Loucy (cell line): ENCODE measurements at regions not wholly inside any gene's neighbourhood (a gene's known extent, or its start where the extent isn't known, plus 50 kb on each side); places are given as distances from the start of the nearest gene placed in this dataset.

ENCODE experiments used
- H2AFZ ChIP-seq: fragments of 200-600 bp; sonication (generic); 2 replicates; pipeline ENCODE4 v1.6.0; 2016; ENCODE audit warnings: antibody characterized with exemption, mild to moderate bottlenecking, low read length, moderate library complexity
- H3F3A ChIP-seq: fragments of 200-600 bp; 2 replicates; pipeline ENCODE4 v1.6.0; 2016; ENCODE audit warnings: antibody characterized with exemption, low read depth, mild to moderate bottlenecking
- H3K27me3 ChIP-seq: fragments of 200-600 bp; sonication (generic); 2 replicates; pipeline ENCODE4 v1.6.1; 2014; ENCODE audit warnings: low read length, mild to moderate bottlenecking; ENCODE audit not compliant: insufficient read depth, poor library complexity, severe bottlenecking
- H3K36me3 ChIP-seq: fragments of 200-600 bp; sonication (generic); 2 replicates; pipeline ENCODE4 v1.6.1; 2016; ENCODE audit warnings: low read length; ENCODE audit not compliant: insufficient read depth
- H3K4me1 ChIP-seq: fragments of 200-600 bp; sonication (generic); 2 replicates; pipeline ENCODE4 v1.5.1; 2014; ENCODE audit warnings: low read length, mild to moderate bottlenecking; ENCODE audit not compliant: insufficient read depth, poor library complexity, severe bottlenecking
- H3K4me2 ChIP-seq: fragments of 200-600 bp; sonication (generic); 2 replicates; pipeline ENCODE4 v1.6.0; 2014; ENCODE audit warnings: antibody characterized with exemption, low read length, low read depth, mild to moderate bottlenecking; ENCODE audit not compliant: poor library complexity, severe bottlenecking
- H3K4me3 ChIP-seq: fragments of 200-600 bp; sonication (generic); 2 replicates; pipeline ENCODE4 v1.5.1; 2014; ENCODE audit warnings: low read length, mild to moderate bottlenecking, mixed read lengths; ENCODE audit not compliant: poor library complexity, severe bottlenecking
- H3K79me2 ChIP-seq: fragments of 200-600 bp; sonication (generic); 2 replicates; pipeline ENCODE4 v1.6.1; 2014; ENCODE audit warnings: low read length; ENCODE audit not compliant: insufficient read depth
- H3K9ac ChIP-seq: fragments of 200-600 bp; sonication (generic); 2 replicates; pipeline ENCODE4 v1.6.0; 2014; ENCODE audit warnings: mild to moderate bottlenecking, low read depth, low read length, moderate library complexity; ENCODE audit not compliant: poor library complexity, severe bottlenecking
- H3K9me2 ChIP-seq: fragments of 200-600 bp; sonication (generic); replicated peaks from 2 replicates; pipeline ENCODE4 v1.6.1; 2016; ENCODE audit warnings: low read depth, low read length, mixed read lengths
- H3K9me3 ChIP-seq: fragments of 200-600 bp; sonication (generic); 2 replicates; pipeline ENCODE4 v1.6.1; 2014; ENCODE audit warnings: mild to moderate bottlenecking, antibody characterized with exemption, low read length, low read depth; ENCODE audit not compliant: insufficient read depth
- H4K20me1 ChIP-seq: fragments of 200-600 bp; sonication (generic); 2 replicates; pipeline ENCODE4 v1.6.0; 2014; ENCODE audit warnings: antibody characterized with exemption, low read length, mild to moderate bottlenecking; ENCODE audit not compliant: insufficient read depth, poor library complexity, severe bottlenecking
- EZH2phosphoT487 ChIP-seq: fragments of 200-600 bp; IDR thresholded peaks from 2 replicates; pipeline ENCODE4 v1.6.1; 2018; ENCODE audit warnings: antibody characterized with exemption, mild to moderate bottlenecking, moderate library complexity, borderline replicate concordance
- TF ChIP-seq, protein P1 (sequence below): fragments of 200-600 bp; sonication (generic); conservative IDR thresholded peaks from 2 replicates; pipeline ENCODE4 v1.5.1; 2014; ENCODE audit warnings: mild to moderate bottlenecking, antibody characterized with exemption, low read length

DNA sequence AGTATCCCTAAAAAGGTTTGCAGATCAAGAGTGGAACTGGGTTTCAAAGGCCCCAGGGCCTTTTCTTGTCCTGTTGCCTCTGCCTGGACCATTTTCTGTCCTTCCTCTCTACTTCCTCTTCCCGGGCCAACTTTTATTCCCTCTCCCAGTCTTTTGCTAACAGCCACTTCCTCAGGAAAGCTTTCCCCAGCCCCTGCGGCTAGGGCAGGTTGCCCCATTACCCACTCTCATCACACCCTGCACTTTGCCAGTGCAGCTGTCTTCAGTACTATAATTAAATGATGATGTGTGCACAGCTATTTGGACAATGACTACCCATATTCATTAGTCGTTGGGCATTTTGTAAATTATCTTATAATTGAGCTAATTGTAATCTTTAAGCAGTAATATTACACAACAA, 150.5 kb upstream of the THBS1 start:
- Histone ChIP-seq H3F3A (peaks cover 12% of the 10 kb centered on the region; the same call in 1 of the 2 replicates), H3K36me3 (no peaks in the 10 kb centered on the region), H3K4me3 (no peak overlapping the region), H3K27me3 (no peaks in the 10 kb centered on the region), H3K4me1 (peaks cover 44% of the 10 kb centered on the region), H4K20me1 (no peaks in the 10 kb centered on the region), H2AFZ (peak overlapping the region; percentile 71), H3K9me2 (no peaks in the 10 kb centered on the region), H3K4me2 (peak overlapping the region; percentile 58), H3K9ac (peak overlapping the region; percentile 17), H3K79me2 (no peaks in the 10 kb centered on the region), H3K9me3 (no peaks in the 10 kb centered on the region)
- TF ChIP-seq, protein P1, sequence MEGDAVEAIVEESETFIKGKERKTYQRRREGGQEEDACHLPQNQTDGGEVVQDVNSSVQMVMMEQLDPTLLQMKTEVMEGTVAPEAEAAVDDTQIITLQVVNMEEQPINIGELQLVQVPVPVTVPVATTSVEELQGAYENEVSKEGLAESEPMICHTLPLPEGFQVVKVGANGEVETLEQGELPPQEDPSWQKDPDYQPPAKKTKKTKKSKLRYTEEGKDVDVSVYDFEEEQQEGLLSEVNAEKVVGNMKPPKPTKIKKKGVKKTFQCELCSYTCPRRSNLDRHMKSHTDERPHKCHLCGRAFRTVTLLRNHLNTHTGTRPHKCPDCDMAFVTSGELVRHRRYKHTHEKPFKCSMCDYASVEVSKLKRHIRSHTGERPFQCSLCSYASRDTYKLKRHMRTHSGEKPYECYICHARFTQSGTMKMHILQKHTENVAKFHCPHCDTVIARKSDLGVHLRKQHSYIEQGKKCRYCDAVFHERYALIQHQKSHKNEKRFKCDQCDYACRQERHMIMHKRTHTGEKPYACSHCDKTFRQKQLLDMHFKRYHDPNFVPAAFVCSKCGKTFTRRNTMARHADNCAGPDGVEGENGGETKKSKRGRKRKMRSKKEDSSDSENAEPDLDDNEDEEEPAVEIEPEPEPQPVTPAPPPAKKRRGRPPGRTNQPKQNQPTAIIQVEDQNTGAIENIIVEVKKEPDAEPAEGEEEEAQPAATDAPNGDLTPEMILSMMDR = no peak
- no peak for TF ChIP-seq EZH2phosphoT487

DNA sequence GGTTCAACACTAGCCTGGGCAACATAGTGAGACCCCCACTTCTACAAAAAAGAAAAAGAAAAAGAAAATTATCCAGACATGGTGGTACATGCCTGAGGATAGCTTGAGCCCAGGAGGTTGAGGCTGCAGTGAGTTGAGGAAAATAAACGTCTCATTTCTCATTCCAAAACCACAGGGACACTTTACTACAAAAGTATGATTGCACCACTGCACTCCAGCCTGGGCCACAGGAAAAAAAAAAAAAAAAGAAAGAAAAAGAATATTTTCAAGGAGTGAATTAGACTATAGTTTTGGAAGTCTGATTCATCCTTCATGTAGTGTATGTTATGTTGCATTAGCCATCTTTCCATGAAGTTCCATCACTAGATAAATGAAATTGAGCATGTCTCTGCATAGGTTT, 149.5 kb upstream of the THBS1 start:
- no peaks in the 10 kb centered on the region for H3K27me3 ChIP-seq
- H3K9me2 ChIP-seq = no peaks in the 10 kb centered on the region
- H3K4me2 ChIP-seq = no peak overlapping the region
- no peak for TF ChIP-seq EZH2phosphoT487
- TF ChIP-seq, protein P1 = no peak
- H3K4me1 ChIP-seq = peaks cover 44% of the 10 kb centered on the region
- no peak overlapping the region for H2AFZ ChIP-seq
- peaks cover 12% of the 10 kb centered on the region; the same call in 1 of the 2 replicates for H3F3A ChIP-seq
- no peaks in the 10 kb centered on the region for H3K79me2 ChIP-seq
- no peak overlapping the region for H3K4me3 ChIP-seq
- no peaks in the 10 kb centered on the region for H4K20me1 ChIP-seq
- no peak overlapping the region for H3K9ac ChIP-seq
- H3K9me3 ChIP-seq = no peaks in the 10 kb centered on the region
- H3K36me3 ChIP-seq = no peaks in the 10 kb centered on the region

DNA sequence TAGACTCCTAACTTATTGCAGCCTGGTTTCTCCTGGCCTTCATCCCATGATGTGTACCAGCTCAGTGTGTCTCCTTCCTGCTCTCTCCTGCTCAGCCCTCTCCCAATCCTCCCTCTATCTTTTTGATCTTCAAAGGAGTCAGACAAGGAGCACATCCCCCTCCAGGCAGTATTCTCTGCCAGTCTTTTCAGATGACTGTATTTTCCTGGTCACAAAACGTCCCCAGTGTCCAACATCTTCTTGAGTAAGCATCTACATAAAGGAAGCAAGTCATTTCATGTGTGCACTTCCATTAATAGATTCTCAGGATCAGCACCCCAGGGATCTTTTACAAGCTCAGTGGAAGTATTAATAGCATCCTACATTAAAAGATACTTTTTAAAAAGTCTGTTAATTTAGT, 148.9 kb upstream of the THBS1 start:
- Histone ChIP-seq H3K36me3 (no peaks in the 10 kb centered on the region), H3K9ac (no peak overlapping the region), H3K4me3 (no peak overlapping the region), H3K9me2 (no peaks in the 10 kb centered on the region), H3K79me2 (no peaks in the 10 kb centered on the region), H3K4me2 (no peak overlapping the region), H2AFZ (no peak overlapping the region), H3F3A (peaks cover 6% of the 10 kb centered on the region; the same call in 1 of the 2 replicates), H3K4me1 (peaks cover 38% of the 10 kb centered on the region), H4K20me1 (no peaks in the 10 kb centered on the region), H3K27me3 (no peaks in the 10 kb centered on the region), H3K9me3 (no peaks in the 10 kb centered on the region)
- TF ChIP-seq, protein P1 = no peak
- no peak for TF ChIP-seq EZH2phosphoT487
